HEK293 (cell line): ENCODE measurements at regions not wholly inside any gene's neighbourhood (a gene's known extent, or its start where the extent isn't known, plus 50 kb on each side); places are given as distances from the start of the nearest gene placed in this dataset.

ENCODE experiments used
- CTCF ChIA-PET: fragments of 350-600 bp; formaldehyde crosslinking; extraction: SDS; loops from one replicate; lab custom pipeline; 2021; ENCODE audit warnings: antibody characterized with exemption; lab: Yijun Ruan, JAX
- POLR2A ChIA-PET: fragments of 300-600 bp; formaldehyde crosslinking; extraction: SDS; loops from one replicate; lab custom pipeline; 2020; ENCODE audit warnings: antibody characterized with exemption, inconsistent platforms; lab: Yijun Ruan, JAX
- H3K27ac ChIP-seq: fragments of 200-500 bp; sonication (Bioruptor generic); 2 replicates; pipeline ENCODE4 v1.5.1; 2014; ENCODE audit warnings: low read depth, low read length, control low read depth, inconsistent platforms; ENCODE audit errors: extremely low read depth
- H3K36me3 ChIP-seq, 2 experiments: fragments of 200-500 bp in 1 of 2; sonication (Bioruptor generic) in 1 of 2; 1 replicate in 1 of 2; 2 replicates in 1 of 2; pipeline ENCODE4 v1.5.1; 2014 to 2017; ENCODE audit warnings: inconsistent platforms in 2 of 2, low read length in 2 of 2; ENCODE audit not compliant: control insufficient read depth in 2 of 2, insufficient read depth in 1 of 2
- H3K4me1 ChIP-seq: fragments of 200-500 bp; sonication (Bioruptor generic); 2 replicates; pipeline ENCODE4 v1.5.1; 2014; ENCODE audit warnings: mild to moderate bottlenecking, low read length, inconsistent platforms; ENCODE audit not compliant: control insufficient read depth, insufficient read depth
- H3K4me3 ChIP-seq: 2 replicates; pipeline ENCODE4 v1.5.1; 2011; ENCODE audit warnings: low read depth, mild to moderate bottlenecking, control low read depth, low read length, moderate library complexity
- H3K9me3 ChIP-seq: fragments of 200-500 bp; sonication (Bioruptor generic); 2 replicates; pipeline ENCODE4 v1.5.1; 2014; ENCODE audit warnings: low read depth, low read length, inconsistent platforms; ENCODE audit not compliant: control insufficient read depth, insufficient read depth
- HOXC10 ChIP-seq: sonication (generic); formaldehyde crosslinking; IDR thresholded peaks from 2 replicates; pipeline ENCODE4 v1.8.1; 2023; ENCODE audit warnings: mild to moderate bottlenecking, missing genetic modification reagents
- INSM2 ChIP-seq: fragments of 450-650 bp; formaldehyde crosslinking; IDR thresholded peaks from 2 replicates; pipeline ENCODE4 v1.5.1; 2016; ENCODE audit warnings: missing biosample characterization, missing genetic modification characterization
- OSR2 ChIP-seq: fragments of 450-650 bp; formaldehyde crosslinking; IDR thresholded peaks from 2 replicates; pipeline ENCODE4 v1.5.1; 2016; ENCODE audit warnings: missing biosample characterization, missing genetic modification characterization
- PBX3 ChIP-seq: sonication (generic); formaldehyde crosslinking; IDR thresholded peaks from 2 replicates; pipeline ENCODE4 v1.8.1; 2022; ENCODE audit warnings: mild to moderate bottlenecking, moderate library complexity, missing genetic modification reagents
- SALL2 ChIP-seq: fragments of 450-650 bp; formaldehyde crosslinking; IDR thresholded peaks from 2 replicates; pipeline ENCODE4 v1.5.0; 2017; ENCODE audit warnings: missing biosample characterization, mild to moderate bottlenecking, missing genetic modification characterization, borderline replicate concordance
- ZBTB10 ChIP-seq: fragments of 450-650 bp; formaldehyde crosslinking; IDR thresholded peaks from 2 replicates; pipeline ENCODE4 v1.5.1; 2016; ENCODE audit warnings: missing biosample characterization, missing genetic modification characterization
- ZNF211 ChIP-seq: fragments of 450-650 bp; formaldehyde crosslinking; IDR thresholded peaks from 2 replicates; pipeline ENCODE4 v1.5.1; 2016; ENCODE audit warnings: low read depth, missing biosample characterization, missing genetic modification characterization
- ZNF366 ChIP-seq: fragments of 450-650 bp; formaldehyde crosslinking; conservative IDR thresholded peaks from 2 replicates; pipeline ENCODE4 v1.5.1; 2016; ENCODE audit warnings: missing biosample characterization, missing genetic modification characterization
- ZNF596 ChIP-seq: fragments of 450-650 bp; IDR thresholded peaks from 2 replicates; pipeline ENCODE4 v1.5.0; 2018; ENCODE audit warnings: missing biosample characterization, mild to moderate bottlenecking, missing genetic modification characterization, moderate library complexity
- ZNF660 ChIP-seq: fragments of 450-650 bp; IDR thresholded peaks from 2 replicates; pipeline ENCODE4 v1.5.1; 2018; ENCODE audit warnings: missing biosample characterization, mild to moderate bottlenecking, missing genetic modification characterization
- ZNF76 ChIP-seq: fragments of 450-650 bp; formaldehyde crosslinking; IDR thresholded peaks from 2 replicates; pipeline ENCODE4; 2016; ENCODE audit warnings: low read depth, missing biosample characterization, missing genetic modification characterization, borderline replicate concordance
- ZSCAN30 ChIP-seq: fragments of 450-650 bp; IDR thresholded peaks from 2 replicates; pipeline ENCODE4 v1.5.1; 2018; ENCODE audit warnings: missing biosample characterization, mild to moderate bottlenecking, missing genetic modification characterization, moderate library complexity
- TF ChIP-seq, protein P1 (sequence below): fragments of 450-650 bp; formaldehyde crosslinking; IDR thresholded peaks from 2 replicates; pipeline ENCODE4 v1.5.1; 2016; ENCODE audit warnings: missing biosample characterization, missing genetic modification characterization, borderline replicate concordance
- TF ChIP-seq, protein P2 (sequence below): fragments of 450-650 bp; formaldehyde crosslinking; IDR thresholded peaks from 2 replicates; pipeline ENCODE4 v1.5.0; 2017; ENCODE audit warnings: missing biosample characterization, missing genetic modification characterization, borderline replicate concordance
- TF ChIP-seq, protein P3 (sequence below): fragments of 450-650 bp; formaldehyde crosslinking; IDR thresholded peaks from 2 replicates; pipeline ENCODE4 v1.5.1; 2017; ENCODE audit warnings: missing biosample characterization, missing genetic modification characterization
- TF ChIP-seq, protein P4 (sequence below): fragments of 450-650 bp; IDR thresholded peaks from 2 replicates; pipeline ENCODE4 v1.5.1; 2018; ENCODE audit warnings: missing biosample characterization, missing genetic modification characterization

- Histone ChIP-seq H3K9me3 (no peaks in the 10 kb centered on the region; the same call in 1 of the 2 replicates), H3K4me3 (no peak overlapping the region), H3K4me1 (peaks cover 14% of the 10 kb centered on the region), H3K36me3 (no peaks in the 10 kb centered on the region), H3K27ac (no peak overlapping the region)
- TF ChIP-seq ZNF366 (tag by site-specific recombination) (no peak), ZBTB10 (tag by site-specific recombination) (no peak), INSM2 (tag by site-specific recombination) (no peak), ZNF596 (tag by site-specific recombination) (no peak), PBX3 (no peak)
- TF ChIP-seq, protein P1, sequence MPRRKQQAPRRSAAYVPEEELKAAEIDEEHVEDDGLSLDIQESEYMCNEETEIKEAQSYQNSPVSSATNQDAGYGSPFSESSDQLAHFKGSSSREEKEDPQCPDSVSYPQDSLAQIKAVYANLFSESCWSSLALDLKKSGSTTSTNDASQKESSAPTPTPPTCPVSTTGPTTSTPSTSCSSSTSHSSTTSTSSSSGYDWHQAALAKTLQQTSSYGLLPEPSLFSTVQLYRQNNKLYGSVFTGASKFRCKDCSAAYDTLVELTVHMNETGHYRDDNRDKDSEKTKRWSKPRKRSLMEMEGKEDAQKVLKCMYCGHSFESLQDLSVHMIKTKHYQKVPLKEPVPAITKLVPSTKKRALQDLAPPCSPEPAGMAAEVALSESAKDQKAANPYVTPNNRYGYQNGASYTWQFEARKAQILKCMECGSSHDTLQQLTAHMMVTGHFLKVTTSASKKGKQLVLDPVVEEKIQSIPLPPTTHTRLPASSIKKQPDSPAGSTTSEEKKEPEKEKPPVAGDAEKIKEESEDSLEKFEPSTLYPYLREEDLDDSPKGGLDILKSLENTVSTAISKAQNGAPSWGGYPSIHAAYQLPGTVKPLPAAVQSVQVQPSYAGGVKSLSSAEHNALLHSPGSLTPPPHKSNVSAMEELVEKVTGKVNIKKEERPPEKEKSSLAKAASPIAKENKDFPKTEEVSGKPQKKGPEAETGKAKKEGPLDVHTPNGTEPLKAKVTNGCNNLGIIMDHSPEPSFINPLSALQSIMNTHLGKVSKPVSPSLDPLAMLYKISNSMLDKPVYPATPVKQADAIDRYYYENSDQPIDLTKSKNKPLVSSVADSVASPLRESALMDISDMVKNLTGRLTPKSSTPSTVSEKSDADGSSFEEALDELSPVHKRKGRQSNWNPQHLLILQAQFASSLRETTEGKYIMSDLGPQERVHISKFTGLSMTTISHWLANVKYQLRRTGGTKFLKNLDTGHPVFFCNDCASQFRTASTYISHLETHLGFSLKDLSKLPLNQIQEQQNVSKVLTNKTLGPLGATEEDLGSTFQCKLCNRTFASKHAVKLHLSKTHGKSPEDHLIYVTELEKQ (tag by site-specific recombination), result no peak
- CTCF ChIA-PET, result interaction anchor here (0.6 to 1.1 kb wide), 2 partner anchors 94 to 99 kb away, joined by 3 read pairs; no protein-coding TSS in a partner anchor
- POLR2A ChIA-PET, result no interaction called here
Observed at GRCh38 chr5:34583167-34583566, 73.0 kb upstream of the RAI14 start.

GRCh38 chr5:34584165-34584564 lies 72.0 kb upstream of the RAI14 start:
- Histone ChIP-seq H3K4me3 (no peak overlapping the region), H3K36me3 (no peaks in the 10 kb centered on the region), H3K9me3 (no peaks in the 10 kb centered on the region), H3K27ac (no peak overlapping the region), H3K4me1 (peaks cover 14% of the 10 kb centered on the region)
- CTCF ChIA-PET, result interaction anchor here (0.6 to 0.9 kb wide), 3 partner anchors 50 to 314 kb away, joined by 3 to 4 read pairs (median 3); no protein-coding TSS in a partner anchor
- POLR2A ChIA-PET, result no interaction called here
- TF ChIP-seq, protein P2, sequence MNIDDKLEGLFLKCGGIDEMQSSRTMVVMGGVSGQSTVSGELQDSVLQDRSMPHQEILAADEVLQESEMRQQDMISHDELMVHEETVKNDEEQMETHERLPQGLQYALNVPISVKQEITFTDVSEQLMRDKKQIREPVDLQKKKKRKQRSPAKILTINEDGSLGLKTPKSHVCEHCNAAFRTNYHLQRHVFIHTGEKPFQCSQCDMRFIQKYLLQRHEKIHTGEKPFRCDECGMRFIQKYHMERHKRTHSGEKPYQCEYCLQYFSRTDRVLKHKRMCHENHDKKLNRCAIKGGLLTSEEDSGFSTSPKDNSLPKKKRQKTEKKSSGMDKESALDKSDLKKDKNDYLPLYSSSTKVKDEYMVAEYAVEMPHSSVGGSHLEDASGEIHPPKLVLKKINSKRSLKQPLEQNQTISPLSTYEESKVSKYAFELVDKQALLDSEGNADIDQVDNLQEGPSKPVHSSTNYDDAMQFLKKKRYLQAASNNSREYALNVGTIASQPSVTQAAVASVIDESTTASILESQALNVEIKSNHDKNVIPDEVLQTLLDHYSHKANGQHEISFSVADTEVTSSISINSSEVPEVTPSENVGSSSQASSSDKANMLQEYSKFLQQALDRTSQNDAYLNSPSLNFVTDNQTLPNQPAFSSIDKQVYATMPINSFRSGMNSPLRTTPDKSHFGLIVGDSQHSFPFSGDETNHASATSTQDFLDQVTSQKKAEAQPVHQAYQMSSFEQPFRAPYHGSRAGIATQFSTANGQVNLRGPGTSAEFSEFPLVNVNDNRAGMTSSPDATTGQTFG (tag by site-specific recombination), result no peak
- TF ChIP-seq, protein P3, sequence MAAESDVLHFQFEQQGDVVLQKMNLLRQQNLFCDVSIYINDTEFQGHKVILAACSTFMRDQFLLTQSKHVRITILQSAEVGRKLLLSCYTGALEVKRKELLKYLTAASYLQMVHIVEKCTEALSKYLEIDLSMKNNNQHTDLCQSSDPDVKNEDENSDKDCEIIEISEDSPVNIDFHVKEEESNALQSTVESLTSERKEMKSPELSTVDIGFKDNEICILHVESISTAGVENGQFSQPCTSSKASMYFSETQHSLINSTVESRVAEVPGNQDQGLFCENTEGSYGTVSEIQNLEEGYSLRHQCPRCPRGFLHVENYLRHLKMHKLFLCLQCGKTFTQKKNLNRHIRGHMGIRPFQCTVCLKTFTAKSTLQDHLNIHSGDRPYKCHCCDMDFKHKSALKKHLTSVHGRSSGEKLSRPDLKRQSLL (tag by site-specific recombination), result no peak
- TF ChIP-seq, protein P4, sequence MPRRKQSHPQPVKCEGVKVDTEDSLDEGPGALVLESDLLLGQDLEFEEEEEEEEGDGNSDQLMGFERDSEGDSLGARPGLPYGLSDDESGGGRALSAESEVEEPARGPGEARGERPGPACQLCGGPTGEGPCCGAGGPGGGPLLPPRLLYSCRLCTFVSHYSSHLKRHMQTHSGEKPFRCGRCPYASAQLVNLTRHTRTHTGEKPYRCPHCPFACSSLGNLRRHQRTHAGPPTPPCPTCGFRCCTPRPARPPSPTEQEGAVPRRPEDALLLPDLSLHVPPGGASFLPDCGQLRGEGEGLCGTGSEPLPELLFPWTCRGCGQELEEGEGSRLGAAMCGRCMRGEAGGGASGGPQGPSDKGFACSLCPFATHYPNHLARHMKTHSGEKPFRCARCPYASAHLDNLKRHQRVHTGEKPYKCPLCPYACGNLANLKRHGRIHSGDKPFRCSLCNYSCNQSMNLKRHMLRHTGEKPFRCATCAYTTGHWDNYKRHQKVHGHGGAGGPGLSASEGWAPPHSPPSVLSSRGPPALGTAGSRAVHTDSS (tag by site-specific recombination), result no peak
- TF ChIP-seq ZNF76, result no peak
- no peak for TF ChIP-seq ZBTB10 (tag by site-specific recombination)
- no peak for TF ChIP-seq SALL2 (tag by site-specific recombination)
- no peak for TF ChIP-seq ZNF211 (tag by site-specific recombination)
- no peak for TF ChIP-seq HOXC10 (CRISPR knock-in tag)
- TF ChIP-seq ZNF660 (tag by site-specific recombination), result no peak
- TF ChIP-seq ZSCAN30 (tag by site-specific recombination), result no peak
- TF ChIP-seq OSR2 (tag by site-specific recombination), result no peak
